AG09309 (cell line): ENCODE measurements at regions not wholly inside any gene's neighbourhood (a gene's known extent, or its start where the extent isn't known, plus 50 kb on each side); places are given as distances from the start of the nearest gene placed in this dataset.
"Not testable (repeated sequence)": the region's sequence is repeated elsewhere in the genome, so short reads cannot be mapped to it uniquely, and the experiment has no call there.

Source experiments
- DNase-seq: peaks from one replicate; pipeline ENCODE4 v3.0.0-alpha.2; 2010; ENCODE audit warnings: low read depth
- H3K4me3 ChIP-seq: 2 replicates; pipeline ENCODE4 v1.5.1; 2011; ENCODE audit warnings: mild to moderate bottlenecking, low read depth, low read length, moderate library complexity; ENCODE audit not compliant: control insufficient read depth
- TF ChIP-seq, protein P1 (sequence below): IDR thresholded peaks from 2 replicates; pipeline ENCODE4 v1.5.1; 2011; ENCODE audit warnings: mild to moderate bottlenecking, low read depth, low read length, inconsistent platforms; ENCODE audit not compliant: insufficient read depth, control insufficient read depth; ENCODE audit errors: missing control alignments

DNA sequence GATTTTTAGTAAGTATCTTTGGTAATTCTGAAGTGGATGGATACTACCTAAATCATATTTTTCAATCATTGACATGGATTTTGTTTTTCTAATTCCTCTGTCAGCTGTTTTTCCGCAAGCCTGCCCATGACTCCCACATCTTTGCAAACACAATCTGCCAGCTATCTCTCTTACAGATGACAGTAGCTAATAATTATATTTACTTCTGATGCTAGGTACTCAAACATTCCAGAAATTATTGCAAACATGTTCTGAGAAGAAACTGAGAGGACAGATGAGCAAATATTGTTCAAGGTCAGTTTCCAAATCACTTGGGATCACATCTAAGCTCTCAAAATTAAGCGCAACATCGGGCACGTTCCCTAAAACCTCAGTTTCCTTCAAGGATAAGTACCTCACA is 270.0 kb upstream of the CDH19 start:
- TF ChIP-seq, protein P1, sequence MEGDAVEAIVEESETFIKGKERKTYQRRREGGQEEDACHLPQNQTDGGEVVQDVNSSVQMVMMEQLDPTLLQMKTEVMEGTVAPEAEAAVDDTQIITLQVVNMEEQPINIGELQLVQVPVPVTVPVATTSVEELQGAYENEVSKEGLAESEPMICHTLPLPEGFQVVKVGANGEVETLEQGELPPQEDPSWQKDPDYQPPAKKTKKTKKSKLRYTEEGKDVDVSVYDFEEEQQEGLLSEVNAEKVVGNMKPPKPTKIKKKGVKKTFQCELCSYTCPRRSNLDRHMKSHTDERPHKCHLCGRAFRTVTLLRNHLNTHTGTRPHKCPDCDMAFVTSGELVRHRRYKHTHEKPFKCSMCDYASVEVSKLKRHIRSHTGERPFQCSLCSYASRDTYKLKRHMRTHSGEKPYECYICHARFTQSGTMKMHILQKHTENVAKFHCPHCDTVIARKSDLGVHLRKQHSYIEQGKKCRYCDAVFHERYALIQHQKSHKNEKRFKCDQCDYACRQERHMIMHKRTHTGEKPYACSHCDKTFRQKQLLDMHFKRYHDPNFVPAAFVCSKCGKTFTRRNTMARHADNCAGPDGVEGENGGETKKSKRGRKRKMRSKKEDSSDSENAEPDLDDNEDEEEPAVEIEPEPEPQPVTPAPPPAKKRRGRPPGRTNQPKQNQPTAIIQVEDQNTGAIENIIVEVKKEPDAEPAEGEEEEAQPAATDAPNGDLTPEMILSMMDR: no peak
- H3K4me3 ChIP-seq: no peak overlapping the region
- DNase-seq: no peak

DNA sequence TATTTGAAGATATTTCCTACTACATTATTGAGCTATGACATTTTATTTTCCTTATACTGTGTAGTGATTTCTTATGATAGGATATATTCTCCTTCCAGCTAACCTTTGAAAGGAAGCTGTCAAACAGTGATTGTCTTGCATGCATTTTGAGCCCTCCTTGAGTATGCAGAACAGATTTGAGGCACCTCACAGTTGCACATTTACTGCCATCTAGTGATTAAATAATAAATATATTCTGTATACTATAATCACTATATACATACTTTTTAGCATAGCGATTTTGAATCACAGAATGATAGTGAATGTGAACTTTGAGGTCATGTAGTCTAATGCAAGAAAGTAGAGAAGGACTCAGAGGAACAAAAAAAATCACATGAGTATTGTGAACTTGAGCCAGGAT is 268.4 kb upstream of the CDH19 start:
- no peak overlapping the region for H3K4me3 ChIP-seq
- TF ChIP-seq, protein P1: no peak
- no peak for DNase-seq

DNA sequence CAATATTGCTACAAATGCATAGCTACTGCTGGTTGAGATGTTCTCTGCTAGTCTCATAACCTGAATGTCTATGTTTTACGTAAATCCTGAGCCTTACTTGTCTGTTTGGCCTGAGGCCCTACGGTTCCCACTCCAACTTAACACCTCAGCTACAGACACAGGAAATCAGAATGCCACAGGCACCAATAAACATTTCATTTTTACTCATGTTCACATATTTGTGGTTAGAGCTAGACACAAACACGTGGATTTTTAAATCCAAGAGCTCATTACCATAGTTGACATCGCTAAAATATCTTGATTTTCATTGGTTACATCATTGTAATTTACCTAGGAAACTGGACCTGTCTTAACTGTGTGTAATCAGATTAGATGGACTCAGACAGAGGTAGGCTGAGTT is 263.8 kb upstream of the CDH19 start:
- no peak overlapping the region for H3K4me3 ChIP-seq
- TF ChIP-seq, protein P1: no peak
- DNase-seq: no peak

DNA sequence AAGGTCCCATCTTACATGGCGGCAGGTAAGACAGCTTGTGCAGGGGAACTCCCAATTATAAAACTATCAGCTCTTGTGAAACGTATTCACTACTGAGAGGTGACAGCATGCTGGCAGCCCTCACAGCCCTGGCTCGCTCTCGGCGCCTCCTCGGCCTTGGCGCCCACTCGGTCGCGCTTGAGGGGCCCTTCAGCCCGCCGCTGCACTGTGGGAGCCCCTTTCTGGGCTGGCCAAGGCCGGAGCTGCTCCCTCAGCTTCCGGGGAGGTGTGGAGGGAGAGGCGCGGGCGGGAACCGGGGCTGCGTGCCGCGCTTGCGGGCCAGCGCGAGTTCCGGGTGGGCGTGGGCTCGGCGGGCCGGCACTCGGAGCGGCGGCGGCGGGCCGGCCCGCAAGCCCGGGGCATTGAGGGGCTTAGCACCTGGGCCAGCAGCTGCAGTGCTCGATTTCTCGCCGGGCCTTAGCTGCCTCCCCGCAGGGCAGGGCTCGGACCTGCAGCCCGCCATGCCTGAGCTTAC is 262.6 kb upstream of the CDH19 start:
- not testable (repeated sequence) for H3K4me3 ChIP-seq, DNase-seq

DNA sequence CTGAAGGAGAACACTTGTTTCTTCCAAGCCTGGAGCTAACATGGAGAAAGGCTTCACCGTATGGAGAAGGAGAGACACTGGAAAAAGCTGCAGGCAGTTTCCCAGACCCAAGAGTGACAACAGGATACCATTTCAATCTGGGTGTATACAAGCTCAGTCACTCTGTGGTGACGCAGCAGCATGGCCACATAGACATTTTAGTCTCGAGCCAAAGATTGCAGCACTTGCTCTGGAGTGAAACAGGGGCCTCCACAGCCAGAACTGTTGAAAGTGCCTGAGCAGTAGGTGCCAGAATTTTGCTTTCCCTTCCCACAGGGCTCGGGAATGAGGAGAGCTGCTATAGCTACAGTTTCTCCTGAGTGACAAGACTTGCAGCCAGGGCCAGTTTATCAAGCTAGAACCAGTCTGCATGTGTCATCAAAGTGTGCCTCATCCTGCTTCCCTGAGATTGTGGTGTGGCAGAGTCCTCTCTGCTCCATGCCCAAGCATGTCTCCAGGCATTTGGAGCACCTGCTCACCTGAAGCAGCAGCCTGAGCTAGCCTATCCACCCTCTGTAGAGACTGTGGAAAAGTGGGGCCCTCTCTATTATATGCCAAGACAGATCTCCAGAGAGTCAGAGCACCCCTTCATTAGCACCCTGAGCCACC is 234.6 kb upstream of the CDH19 start:
- no peak overlapping the region for H3K4me3 ChIP-seq
- TF ChIP-seq, protein P1: no peak
- no peak for DNase-seq

DNA sequence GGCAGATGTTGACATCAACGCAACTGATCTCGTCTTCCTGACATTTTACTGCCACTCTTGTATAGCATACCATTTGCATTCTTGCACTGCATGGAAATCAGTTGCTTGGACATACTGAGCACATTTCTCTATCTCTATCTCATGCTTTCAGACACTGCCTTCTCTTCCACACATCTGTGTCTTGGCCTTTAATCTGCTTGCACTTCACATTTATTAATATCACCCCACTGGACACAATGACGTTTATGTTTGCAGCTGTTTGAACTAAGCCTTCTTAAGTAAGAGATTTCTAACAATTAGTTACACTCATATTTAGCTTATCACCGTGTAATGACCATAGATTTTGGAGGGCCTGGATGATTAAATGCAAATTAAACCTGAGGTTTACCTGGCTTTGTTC is 229.8 kb upstream of the CDH19 start:
- DNase-seq: no peak
- TF ChIP-seq, protein P1: no peak
- no peak overlapping the region for H3K4me3 ChIP-seq

DNA sequence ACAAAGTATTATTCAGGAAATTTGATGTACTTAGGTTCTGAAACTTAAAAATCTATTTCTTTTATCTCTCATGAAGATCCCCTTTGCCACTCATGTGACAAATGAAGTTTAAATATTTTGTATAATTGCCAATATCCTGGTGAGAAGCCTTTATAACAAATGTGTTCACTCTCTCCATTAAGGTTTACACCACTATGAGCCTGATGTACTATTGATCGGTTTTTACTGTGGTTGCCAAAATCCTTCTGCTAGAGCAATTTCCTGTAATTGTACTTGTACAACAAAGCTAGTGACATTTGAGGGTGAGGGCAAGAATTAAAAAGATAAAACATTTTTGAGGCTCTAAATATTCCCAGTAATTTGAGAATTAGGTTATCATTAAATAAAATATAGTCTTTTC is 222.3 kb upstream of the CDH19 start:
- no peak for DNase-seq
- H3K4me3 ChIP-seq: no peak overlapping the region
- TF ChIP-seq, protein P1: no peak
